OCI-LY1 (cell line): ENCODE measurements at regions not wholly inside any gene's neighbourhood (a gene's known extent, or its start where the extent isn't known, plus 50 kb on each side); places are given as distances from the start of the nearest gene placed in this dataset.

Experiments used
- EZH2 ChIP-seq: fragments of 200-600 bp; sonication (generic), shearing (Covaris generic); IDR thresholded peaks from 2 replicates; pipeline ENCODE4 v1.8.0; 2017; ENCODE audit warnings: borderline replicate concordance, mixed run types, mild to moderate bottlenecking, antibody characterized with exemption, low read length, moderate library complexity, mixed read lengths
- TF ChIP-seq, protein P1 (sequence below): fragments of 200-600 bp; sonication (generic), shearing (Covaris generic); IDR thresholded peaks from 2 replicates; pipeline ENCODE4 v1.5.1; 2017; ENCODE audit warnings: mild to moderate bottlenecking, antibody characterized with exemption, low read length, moderate library complexity, mixed read lengths

DNA sequence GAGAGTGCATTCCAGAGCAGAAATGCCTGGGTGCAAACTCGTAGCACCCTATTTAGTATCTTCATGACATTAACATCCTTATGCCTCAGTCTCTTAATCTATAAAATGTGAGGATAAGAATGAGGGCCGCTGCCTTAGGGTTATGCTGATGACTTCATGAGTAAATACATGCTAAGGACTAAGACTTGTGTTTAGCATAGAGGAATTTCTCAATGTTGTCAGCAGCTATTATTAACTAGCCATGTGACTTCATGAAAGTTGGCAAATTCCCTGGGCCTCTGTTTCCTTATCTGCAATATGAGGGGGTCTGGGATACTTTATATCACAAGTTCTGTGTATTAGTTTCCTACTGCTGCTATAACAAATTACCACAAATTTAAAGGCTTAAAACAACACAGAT, 108.1 kb upstream of the RIPOR2 start:
- TF ChIP-seq, protein P1, sequence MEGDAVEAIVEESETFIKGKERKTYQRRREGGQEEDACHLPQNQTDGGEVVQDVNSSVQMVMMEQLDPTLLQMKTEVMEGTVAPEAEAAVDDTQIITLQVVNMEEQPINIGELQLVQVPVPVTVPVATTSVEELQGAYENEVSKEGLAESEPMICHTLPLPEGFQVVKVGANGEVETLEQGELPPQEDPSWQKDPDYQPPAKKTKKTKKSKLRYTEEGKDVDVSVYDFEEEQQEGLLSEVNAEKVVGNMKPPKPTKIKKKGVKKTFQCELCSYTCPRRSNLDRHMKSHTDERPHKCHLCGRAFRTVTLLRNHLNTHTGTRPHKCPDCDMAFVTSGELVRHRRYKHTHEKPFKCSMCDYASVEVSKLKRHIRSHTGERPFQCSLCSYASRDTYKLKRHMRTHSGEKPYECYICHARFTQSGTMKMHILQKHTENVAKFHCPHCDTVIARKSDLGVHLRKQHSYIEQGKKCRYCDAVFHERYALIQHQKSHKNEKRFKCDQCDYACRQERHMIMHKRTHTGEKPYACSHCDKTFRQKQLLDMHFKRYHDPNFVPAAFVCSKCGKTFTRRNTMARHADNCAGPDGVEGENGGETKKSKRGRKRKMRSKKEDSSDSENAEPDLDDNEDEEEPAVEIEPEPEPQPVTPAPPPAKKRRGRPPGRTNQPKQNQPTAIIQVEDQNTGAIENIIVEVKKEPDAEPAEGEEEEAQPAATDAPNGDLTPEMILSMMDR, result no peak
- no peak for TF ChIP-seq EZH2
